ENCODE measurements at regions not wholly inside any gene's neighbourhood (a gene's known extent, or its start where the extent isn't known, plus 50 kb on each side); places are given as distances from the start of the nearest gene placed in this dataset.

- no peak overlapping the region for H3K9ac ChIP-seq (ENCODE audit: low read length)
- no peak overlapping the region for H2AFZ ChIP-seq (ENCODE audit: low read depth, low read length)
- H4K20me1 ChIP-seq (ENCODE audit: insufficient read depth, low read length) = no peaks in the 10 kb centered on the region
- no peaks in the 10 kb centered on the region for H3K9me3 ChIP-seq (ENCODE audit: insufficient read depth, low read length)
- no peak overlapping the region for H3K27ac ChIP-seq (ENCODE audit: low read length)
- H3K79me2 ChIP-seq (ENCODE audit: low read length) = no peaks in the 10 kb centered on the region
- H3K4me3 ChIP-seq (ENCODE audit: low read length) = peak overlapping the region; percentile 28
- H3K4me2 ChIP-seq (ENCODE audit: low read length) = peak overlapping the region; percentile 63
- no peaks in the 10 kb centered on the region for H3K27me3 ChIP-seq (ENCODE audit: low read depth, low read length)
- peaks cover 15% of the 10 kb centered on the region for H3K4me1 ChIP-seq (ENCODE audit: low read length)
- no peak for TF ChIP-seq CTCF (IDR thresholded peaks at IDR 0.05; ENCODE audit: low read depth, low read length)
- no peak for TF ChIP-seq EZH2phosphoT487 (IDR thresholded peaks at IDR 0.05; ENCODE audit: low read depth)
- no peaks in the 10 kb centered on the region for H3K36me3 ChIP-seq (replicated peaks; ENCODE audit: low read depth, low read length)
Observed at GRCh38 chr11:26191193-26191592, 140.7 kb upstream of the ANO3 start.

- H3K27me3 ChIP-seq (ENCODE audit: low read depth, low read length) = no peaks in the 10 kb centered on the region
- no peak overlapping the region for H3K9ac ChIP-seq (ENCODE audit: low read length)
- H3K79me2 ChIP-seq (ENCODE audit: low read length) = no peaks in the 10 kb centered on the region
- no peak overlapping the region for H3K4me2 ChIP-seq (ENCODE audit: low read length)
- H3K4me3 ChIP-seq (ENCODE audit: low read length) = no peak overlapping the region
- TF ChIP-seq EZH2phosphoT487 (IDR thresholded peaks at IDR 0.05; ENCODE audit: low read depth) (no peak), CTCF (IDR thresholded peaks at IDR 0.05; ENCODE audit: low read depth, low read length) (no peak)
- no peak overlapping the region for H2AFZ ChIP-seq (ENCODE audit: low read depth, low read length)
- H3K27ac ChIP-seq (ENCODE audit: low read length) = no peak overlapping the region
- peaks cover 15% of the 10 kb centered on the region for H3K4me1 ChIP-seq (ENCODE audit: low read length)
- no peaks in the 10 kb centered on the region for H3K36me3 ChIP-seq (replicated peaks; ENCODE audit: low read depth, low read length)
- no peaks in the 10 kb centered on the region for H3K9me3 ChIP-seq (ENCODE audit: insufficient read depth, low read length)
- H4K20me1 ChIP-seq (ENCODE audit: insufficient read depth, low read length) = no peaks in the 10 kb centered on the region
Observed at GRCh38 chr11:26193694-26194365, 138.1 kb upstream of the ANO3 start.

GRCh38 chr11:26194881-26195280 lies 137.0 kb upstream of the ANO3 start:
- no peak overlapping the region for H3K27ac ChIP-seq (ENCODE audit: low read length)
- H4K20me1 ChIP-seq (ENCODE audit: insufficient read depth, low read length) = no peaks in the 10 kb centered on the region
- no peak overlapping the region for H2AFZ ChIP-seq (ENCODE audit: low read depth, low read length)
- H3K4me3 ChIP-seq (ENCODE audit: low read length) = no peak overlapping the region
- H3K27me3 ChIP-seq (ENCODE audit: low read depth, low read length) = no peaks in the 10 kb centered on the region
- H3K4me1 ChIP-seq (ENCODE audit: low read length) = peaks cover 15% of the 10 kb centered on the region
- no peak overlapping the region for H3K4me2 ChIP-seq (ENCODE audit: low read length)
- no peaks in the 10 kb centered on the region for H3K79me2 ChIP-seq (ENCODE audit: low read length)
- TF ChIP-seq EZH2phosphoT487 (IDR thresholded peaks at IDR 0.05; ENCODE audit: low read depth) = no peak
- TF ChIP-seq CTCF (IDR thresholded peaks at IDR 0.05; ENCODE audit: low read depth, low read length) = no peak
- no peaks in the 10 kb centered on the region for H3K36me3 ChIP-seq (replicated peaks; ENCODE audit: low read depth, low read length)
- H3K9me3 ChIP-seq (ENCODE audit: insufficient read depth, low read length) = no peaks in the 10 kb centered on the region
- no peak overlapping the region for H3K9ac ChIP-seq (ENCODE audit: low read length)

- no peak overlapping the region for H2AFZ ChIP-seq (ENCODE audit: low read depth, low read length)
- H3K79me2 ChIP-seq (ENCODE audit: low read length) = no peaks in the 10 kb centered on the region
- H4K20me1 ChIP-seq (ENCODE audit: insufficient read depth, low read length) = no peaks in the 10 kb centered on the region
- no peak overlapping the region for H3K4me2 ChIP-seq (ENCODE audit: low read length)
- H3K9ac ChIP-seq (ENCODE audit: low read length) = no peak overlapping the region
- no peaks in the 10 kb centered on the region for H3K27me3 ChIP-seq (ENCODE audit: low read depth, low read length)
- no peak overlapping the region for H3K27ac ChIP-seq (ENCODE audit: low read length)
- no peaks in the 10 kb centered on the region for H3K36me3 ChIP-seq (replicated peaks; ENCODE audit: low read depth, low read length)
- no peak for TF ChIP-seq EZH2phosphoT487 (IDR thresholded peaks at IDR 0.05; ENCODE audit: low read depth)
- no peak for TF ChIP-seq CTCF (IDR thresholded peaks at IDR 0.05; ENCODE audit: low read depth, low read length)
- H3K4me1 ChIP-seq (ENCODE audit: low read length) = peaks cover 4% of the 10 kb centered on the region
- no peak overlapping the region for H3K4me3 ChIP-seq (ENCODE audit: low read length)
- no peaks in the 10 kb centered on the region for H3K9me3 ChIP-seq (ENCODE audit: insufficient read depth, low read length)
Observed at GRCh38 chr11:26198532-26199096, 133.3 kb upstream of the ANO3 start.
